ENCODE measurements at regions not wholly inside any gene's neighbourhood (a gene's known extent, or its start where the extent isn't known, plus 50 kb on each side); places are given as distances from the start of the nearest gene placed in this dataset.

GRCh38 chr13:19056984-19057490 lies 124.6 kb downstream of the TUBA3C start:
- Histone ChIP-seq H3K27me3 (ENCODE audit: insufficient read depth, low read length) (no peaks in the 10 kb centered on the region), H2BK5ac (ENCODE audit: insufficient read length, low read length) (no peak overlapping the region), H3K23me2 (ENCODE audit: insufficient read length, low read depth, low read length, poor library complexity, severe bottlenecking) (no peaks in the 10 kb centered on the region), H2BK120ac (ENCODE audit: low read depth, low read length, poor library complexity, severe bottlenecking) (no peak overlapping the region), H2AK5ac (ENCODE audit: insufficient read length, low read length) (no peak overlapping the region), H3K9me3 (ENCODE audit: control insufficient read depth, low read depth, low read length) (peaks cover 99% of the 10 kb centered on the region), H2AFZ (ENCODE audit: low read length) (no peak overlapping the region), H3K56ac (ENCODE audit: insufficient read length, low read depth, low read length) (no peak overlapping the region), H2BK15ac (ENCODE audit: low read depth, low read length) (no peak overlapping the region), H4K20me1 (ENCODE audit: control insufficient read depth, insufficient read depth, insufficient read length) (no peaks in the 10 kb centered on the region), H3K27ac (ENCODE audit: insufficient read length, low read depth, low read length) (no peak overlapping the region), H4K5ac (ENCODE audit: insufficient read length, low read depth, low read length) (no peak overlapping the region), H3K23ac (ENCODE audit: insufficient read length, low read depth, low read length) (no peak overlapping the region), H2BK20ac (ENCODE audit: low read depth, low read length, poor library complexity, severe bottlenecking) (no peak overlapping the region), H4K8ac (replicated peaks; ENCODE audit: insufficient read length, low read depth, low read length) (no peak overlapping the region), H3K4me2 (ENCODE audit: insufficient read depth, insufficient read length, low read length) (no peak overlapping the region), H3K14ac (ENCODE audit: insufficient read depth, low read length) (no peak overlapping the region), H3T11ph (ENCODE audit: low read length) (no peak overlapping the region), H3K4ac (ENCODE audit: low read depth, low read length) (no peak overlapping the region), H3K18ac (ENCODE audit: insufficient read length, low read depth, low read length) (no peak overlapping the region), H3K4me1 (ENCODE audit: insufficient read depth, low read length) (no peaks in the 10 kb centered on the region), H3K79me1 (ENCODE audit: insufficient read depth, low read depth, low read length, poor library complexity, severe bottlenecking) (no peaks in the 10 kb centered on the region), H4K91ac (ENCODE audit: insufficient read length, low read depth, low read length) (no peak overlapping the region), H3K79me2 (ENCODE audit: insufficient read depth, low read length) (no peaks in the 10 kb centered on the region), H3K9ac (ENCODE audit: extremely low read depth, insufficient read length, low read length) (no peak overlapping the region), H2BK12ac (ENCODE audit: insufficient read length, low read depth, low read length) (no peak overlapping the region)
- no CpG with 5 or more reads among the region's 12 CpGs for WGBS (ENCODE audit: extremely low coverage, insufficient read length, low lambda C conversion rate)
- Mint-ChIP-seq H3K9me3 (peaks cover 98 to 100% of the 10 kb centered on the region in 2 experiments), H3K27me3 (ENCODE audit: low read depth) (peaks cover 2% of the 10 kb centered on the region), H3K4me1 (no peaks in the 10 kb centered on the region), H3K4me3 (no peak overlapping the region), H3K36me3 (ENCODE audit: insufficient read depth in 1 of 3, low read depth in 3 of 3) (peaks cover 14 to 25% (median 19%) of the 10 kb centered on the region in 3 experiments; a peak in 6 of 7 replicates), H3K27ac (no peak overlapping the region)
- TF ChIP-seq CTCF (conservative IDR thresholded peaks at IDR 0.05), result no peak
- no peak for DNase-seq
